HG03196 (cell line): ENCODE measurements at regions not wholly inside any gene's neighbourhood (a gene's known extent, or its start where the extent isn't known, plus 50 kb on each side); places are given as distances from the start of the nearest gene placed in this dataset.
"Not testable (repeated sequence)": the region's sequence is repeated elsewhere in the genome, so short reads cannot be mapped to it uniquely, and the experiment has no call there.

ENCODE experiments used
- ATAC-seq: cut with Tn5 transposase; IDR thresholded peaks from one replicate; pipeline ENCODE4 v1.9.1; 2021; ENCODE audit not compliant: unreplicated experiment

DNA sequence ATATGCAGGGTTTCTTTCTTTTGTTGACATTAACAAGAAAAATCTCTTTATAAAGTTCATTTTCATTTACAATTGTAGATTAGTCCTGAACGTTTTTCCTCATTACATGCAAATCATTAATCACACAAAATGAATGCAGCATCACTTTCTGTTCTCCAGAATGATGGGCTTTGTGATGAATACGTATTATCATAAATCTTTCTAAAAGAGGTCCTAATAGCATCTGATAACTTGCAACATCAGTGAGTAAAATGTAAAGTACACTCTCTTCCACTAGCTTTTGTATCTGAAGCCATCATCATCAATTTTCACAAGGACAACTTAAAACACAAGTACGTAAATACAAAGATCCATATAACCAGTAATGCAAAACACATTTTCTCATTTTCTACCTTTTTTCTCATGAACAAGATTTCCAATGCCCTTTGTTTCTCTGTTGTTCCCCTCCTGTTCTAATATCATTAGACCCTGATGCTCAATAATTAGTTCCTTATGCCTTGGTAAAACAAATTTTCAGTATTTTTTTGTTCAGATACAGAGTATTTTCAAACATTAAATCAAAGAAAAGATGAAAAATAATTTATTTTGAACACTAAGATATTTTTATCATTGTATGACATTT lies 437.4 kb upstream of the MIR17HG start:
- no peak for ATAC-seq

DNA sequence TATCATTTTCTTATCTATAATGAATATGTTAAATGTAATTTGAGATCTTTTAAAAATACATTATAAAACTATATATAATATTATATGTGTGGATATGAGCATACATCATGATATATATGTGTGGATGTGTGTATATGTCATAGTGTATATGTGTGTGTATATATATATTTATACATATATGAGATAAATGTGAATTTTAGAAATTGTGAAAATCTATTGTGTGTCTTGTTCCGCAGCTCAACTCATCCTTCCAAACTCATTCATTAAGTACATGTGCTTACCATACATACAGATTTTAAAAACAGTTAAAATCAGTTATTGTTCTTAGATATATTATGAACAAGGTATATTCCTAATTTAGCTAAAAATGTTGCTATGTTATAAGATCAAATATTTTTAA lies 435.2 kb upstream of the MIR17HG start:
- no peak for ATAC-seq

DNA sequence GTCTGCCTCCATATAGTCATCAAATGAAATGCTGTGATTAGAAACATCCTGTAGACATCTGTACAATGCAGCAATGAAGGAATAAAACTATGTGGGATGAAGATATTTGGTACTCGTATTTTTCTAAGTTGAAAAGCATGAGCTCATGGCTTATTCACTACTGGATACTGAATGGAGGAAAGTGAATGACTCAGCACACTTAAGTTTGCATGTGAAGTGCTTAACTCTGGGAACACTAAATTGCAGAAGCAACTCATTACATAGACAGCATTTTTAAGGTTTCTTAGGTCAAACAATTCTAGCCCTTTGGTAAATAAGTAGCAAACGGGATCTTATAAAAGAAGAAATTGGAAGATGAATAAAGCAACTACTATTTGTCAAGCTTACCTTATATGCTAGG lies 429.0 kb upstream of the MIR17HG start:
- ATAC-seq = no peak

DNA sequence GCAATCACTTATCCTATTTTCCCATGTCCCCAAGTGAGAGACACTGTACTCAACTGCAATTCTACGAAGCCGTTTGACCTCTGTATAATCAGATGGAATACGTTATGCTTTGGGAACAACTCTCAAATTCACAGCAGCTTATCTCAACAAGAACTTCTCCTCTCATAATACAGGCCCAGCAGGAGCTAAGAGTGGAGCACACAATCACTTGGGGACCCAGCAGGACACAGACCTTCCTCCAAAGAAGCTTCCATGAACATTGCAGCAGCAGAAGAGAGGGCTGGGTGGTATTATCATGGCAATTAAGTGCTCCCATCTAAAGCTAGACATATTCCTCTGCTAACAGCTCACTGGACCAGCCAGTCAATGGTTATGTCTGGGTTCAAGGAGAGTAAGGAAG lies 428.3 kb upstream of the MIR17HG start:
- no peak for ATAC-seq

DNA sequence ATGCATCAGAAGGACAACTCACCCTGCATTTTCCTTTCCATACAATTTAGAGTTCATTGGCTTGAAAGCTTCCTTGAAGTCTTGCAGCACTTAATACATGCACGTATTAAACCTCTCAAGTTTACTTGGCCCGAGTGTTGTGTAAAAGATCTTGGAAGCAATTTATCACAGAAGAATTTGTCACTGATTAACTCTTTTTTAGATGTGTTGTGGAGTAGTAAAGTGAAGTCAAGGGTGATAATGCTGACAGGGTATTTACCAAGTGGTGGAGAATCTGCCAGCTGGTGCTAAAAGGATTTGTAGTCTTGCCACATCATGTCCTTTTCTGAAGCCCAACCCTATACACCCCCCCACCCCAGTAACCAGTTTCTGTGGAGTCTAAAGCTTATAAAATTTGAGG lies 421.0 kb upstream of the MIR17HG start:
- no peak for ATAC-seq

DNA sequence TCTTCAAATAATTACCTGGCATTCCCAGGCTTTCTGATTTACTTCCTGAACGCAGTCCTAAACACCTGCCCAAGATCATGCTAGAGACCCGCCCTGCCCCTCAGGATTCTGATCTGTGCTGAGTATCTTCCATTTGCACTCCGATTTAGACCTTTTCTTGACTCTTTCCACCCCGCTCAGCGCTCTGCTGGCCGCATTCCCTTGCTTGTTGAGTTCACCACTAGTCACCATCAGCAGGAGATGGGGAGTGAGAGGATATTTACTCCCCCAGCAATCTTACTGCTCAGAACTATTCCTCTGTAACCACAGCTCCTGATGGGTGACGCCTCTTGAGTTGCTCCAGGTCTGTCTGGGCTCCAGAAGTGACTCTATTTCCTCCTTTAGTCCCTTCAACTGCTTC lies 419.4 kb upstream of the MIR17HG start:
- no peak for ATAC-seq

DNA sequence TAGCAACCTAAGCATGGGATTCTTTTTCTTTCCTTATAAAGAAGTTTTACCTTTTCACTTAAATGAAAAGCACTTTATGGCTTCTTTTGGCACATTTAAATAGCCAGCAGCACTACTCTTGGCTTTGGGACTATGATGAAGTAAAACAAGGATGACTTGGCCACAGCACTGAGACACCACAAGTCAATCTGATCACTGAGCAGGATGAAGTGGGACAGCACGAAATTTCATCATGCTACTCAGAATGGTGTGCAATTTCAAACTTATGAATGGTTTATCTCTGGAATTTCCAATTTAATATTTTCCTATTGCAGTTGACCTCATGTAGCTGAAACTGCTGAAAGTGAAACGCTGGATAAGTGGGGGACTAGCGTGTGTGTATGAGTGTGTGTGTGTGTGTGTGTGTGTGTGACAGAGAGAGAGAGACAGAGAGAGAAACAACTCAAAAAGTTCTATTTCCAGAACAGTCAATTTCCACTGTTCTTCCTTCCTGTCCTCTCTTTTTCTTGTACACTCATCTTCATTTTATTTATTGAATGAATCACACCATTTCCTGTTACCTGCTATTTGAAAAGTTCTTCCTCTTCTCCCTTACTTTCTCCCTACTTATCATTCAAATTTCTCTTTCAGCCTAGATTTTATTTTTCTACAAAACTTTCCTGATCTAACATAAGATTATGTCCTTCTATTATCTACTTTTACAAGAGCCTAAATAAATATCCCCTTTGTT lies 414.2 kb upstream of the MIR17HG start:
- no peak for ATAC-seq

DNA sequence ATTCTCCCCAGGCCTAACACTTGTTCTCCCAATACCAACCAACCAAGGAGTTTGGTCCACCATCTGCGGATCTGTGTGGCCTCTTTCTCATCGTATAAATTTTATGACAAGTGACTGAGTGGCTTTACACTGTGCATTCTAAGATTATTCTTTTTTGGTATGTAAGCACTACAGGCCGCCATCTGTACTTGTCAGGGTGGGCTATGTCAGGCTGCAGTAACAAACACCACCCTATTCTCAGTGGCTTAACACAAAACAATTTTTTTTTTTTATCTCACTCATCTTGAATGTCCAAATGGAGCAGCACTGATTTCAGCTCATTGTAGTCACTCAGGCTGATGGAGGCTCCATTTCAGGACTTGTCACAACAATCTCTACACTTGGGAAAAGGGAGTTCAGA lies 412.7 kb upstream of the MIR17HG start:
- no peak for ATAC-seq

DNA sequence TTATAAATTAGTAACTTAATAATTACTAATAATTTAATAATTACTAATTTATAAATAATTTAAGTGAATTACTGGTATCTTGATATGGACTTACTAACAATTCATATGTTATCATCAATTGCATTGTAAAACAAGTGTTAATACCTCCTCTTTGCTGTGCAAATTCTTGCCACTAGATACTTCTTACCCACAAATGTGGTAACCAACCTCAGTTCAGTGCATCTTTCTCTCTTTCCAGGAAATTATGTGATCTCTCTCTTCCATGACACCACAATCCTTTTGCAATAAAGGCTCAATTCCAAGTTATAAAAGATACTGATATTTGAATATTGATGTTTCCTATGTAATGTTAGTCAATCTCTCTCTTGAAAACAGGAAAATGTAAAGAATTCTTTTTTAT lies 408.6 kb upstream of the MIR17HG start:
- no peak for ATAC-seq

DNA sequence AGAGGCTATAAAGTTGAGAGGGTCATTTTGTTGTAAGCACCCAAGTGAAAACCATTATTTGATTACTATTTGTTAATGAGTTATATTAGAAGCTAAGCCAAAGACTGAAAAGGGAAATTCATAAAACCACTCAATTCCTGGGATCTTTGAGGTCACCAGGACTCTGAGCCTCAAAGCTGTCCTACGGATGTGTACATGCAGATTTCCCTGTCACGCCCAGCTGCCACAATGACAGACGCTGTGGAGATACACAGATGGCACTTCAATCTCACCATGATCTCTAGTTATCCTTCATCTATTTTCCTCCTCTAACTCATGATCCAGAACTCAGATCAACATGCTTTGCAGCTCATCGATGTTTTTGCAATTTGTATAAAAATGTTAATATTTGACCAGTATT lies 403.5 kb upstream of the MIR17HG start:
- ATAC-seq = no peak

DNA sequence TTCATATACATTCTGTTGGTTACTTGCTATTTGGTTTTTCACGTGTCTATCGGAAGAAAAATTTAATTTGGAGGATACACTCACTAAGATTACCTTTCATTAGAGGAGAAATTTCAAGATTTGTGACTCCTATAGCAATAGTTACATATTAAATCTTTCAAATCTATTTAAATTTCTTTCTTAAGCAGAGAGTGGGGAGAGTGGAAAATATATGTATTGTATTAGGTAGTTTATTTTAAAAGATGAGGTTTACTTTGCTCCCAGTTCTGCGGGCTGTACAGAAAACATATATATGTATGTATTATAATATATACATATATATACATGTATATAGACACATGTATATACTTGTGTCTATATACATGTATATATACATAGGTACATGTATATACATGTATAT lies 402.3 kb upstream of the MIR17HG start:
- not testable (repeated sequence) for ATAC-seq

DNA sequence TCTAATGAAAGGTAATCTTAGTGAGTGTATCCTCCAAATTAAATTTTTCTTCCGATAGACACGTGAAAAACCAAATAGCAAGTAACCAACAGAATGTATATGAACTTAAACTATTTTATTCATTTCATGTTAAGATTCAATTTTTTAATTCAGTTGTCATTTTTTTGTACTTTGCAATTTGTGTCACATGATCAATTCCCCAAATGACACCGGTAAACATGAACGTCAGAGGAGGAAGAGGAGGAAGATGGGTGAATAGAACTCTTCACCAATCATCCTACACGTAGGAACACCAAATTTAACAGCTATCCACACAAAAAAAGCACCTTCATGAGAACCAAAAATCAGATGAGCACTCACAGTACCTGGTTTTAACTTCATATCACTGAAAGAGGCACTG lies 401.4 kb upstream of the MIR17HG start:
- ATAC-seq = not testable (repeated sequence)

DNA sequence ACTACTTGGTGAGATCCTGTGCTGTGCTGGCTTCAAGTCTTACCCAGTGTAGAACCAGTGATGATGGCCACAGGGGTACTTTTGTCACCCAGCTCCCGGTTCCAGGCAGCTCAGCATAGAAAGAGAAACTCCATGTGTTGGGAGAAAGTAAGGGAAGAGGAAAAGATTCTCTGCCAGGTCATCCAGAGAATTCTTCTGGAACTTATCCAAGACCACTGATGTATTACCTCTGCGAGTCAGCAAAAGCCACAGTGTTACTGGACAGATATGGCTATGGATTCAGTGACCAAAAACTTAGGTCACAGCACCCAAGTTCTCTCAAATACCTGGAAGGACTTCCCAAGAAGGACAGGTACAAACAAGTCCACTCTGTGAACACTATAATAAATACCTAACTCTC lies 399.5 kb upstream of the MIR17HG start:
- no peak for ATAC-seq

DNA sequence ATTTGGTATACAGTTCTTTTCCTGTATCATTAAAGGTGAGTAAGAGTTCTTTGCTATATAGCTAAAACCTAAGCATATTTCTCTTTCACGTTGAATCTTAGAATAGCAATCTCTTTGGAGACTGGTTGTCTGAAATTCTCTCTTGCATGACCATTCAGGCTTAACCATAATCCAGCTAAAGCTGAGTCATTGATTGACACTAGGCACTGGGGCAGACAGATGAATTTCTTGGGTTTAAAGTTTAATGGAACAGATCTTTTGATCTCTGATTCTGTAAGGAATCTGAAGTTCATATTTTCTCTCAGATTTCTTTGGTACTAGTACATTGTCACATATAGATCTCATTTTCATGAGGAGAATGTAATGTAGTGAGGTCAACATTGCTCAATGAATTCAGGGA lies 397.3 kb upstream of the MIR17HG start:
- ATAC-seq = no peak

DNA sequence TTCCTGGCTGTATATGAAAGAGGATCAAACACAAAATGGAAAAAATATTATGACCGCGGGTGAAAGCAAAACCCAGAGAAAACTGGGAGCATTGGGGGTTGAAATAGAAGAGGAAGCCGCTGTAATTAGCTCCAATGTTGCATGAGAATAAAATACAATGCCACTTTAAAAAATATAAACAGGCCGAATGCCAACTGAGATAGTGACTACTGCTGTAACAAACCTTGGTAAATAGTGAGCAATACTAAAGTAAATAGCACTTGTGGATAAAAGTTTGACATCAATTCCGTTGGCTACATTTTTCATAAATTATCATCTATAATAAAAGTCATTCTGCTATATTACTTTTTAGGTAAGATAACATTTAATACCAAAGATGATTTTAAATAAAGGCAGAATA lies 395.8 kb upstream of the MIR17HG start:
- ATAC-seq = no peak

DNA sequence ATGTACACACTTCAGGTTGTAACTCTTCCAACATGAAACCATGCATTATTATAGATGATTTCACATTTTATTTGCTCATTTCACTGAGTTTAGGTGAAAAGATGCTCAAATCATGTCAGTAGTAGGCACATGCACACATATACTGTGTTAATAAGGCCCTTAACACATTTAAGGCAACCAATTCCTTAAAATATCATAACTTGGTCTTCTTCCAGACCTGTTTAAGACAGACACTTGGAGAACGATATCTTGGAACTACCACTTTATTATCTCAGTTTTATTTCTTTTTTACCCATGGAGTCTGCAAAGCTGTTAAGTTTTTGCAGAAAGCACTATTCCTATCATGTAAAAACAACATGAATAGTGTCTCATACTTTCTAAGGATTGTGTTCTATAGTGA lies 395.2 kb upstream of the MIR17HG start:
- no peak for ATAC-seq

DNA sequence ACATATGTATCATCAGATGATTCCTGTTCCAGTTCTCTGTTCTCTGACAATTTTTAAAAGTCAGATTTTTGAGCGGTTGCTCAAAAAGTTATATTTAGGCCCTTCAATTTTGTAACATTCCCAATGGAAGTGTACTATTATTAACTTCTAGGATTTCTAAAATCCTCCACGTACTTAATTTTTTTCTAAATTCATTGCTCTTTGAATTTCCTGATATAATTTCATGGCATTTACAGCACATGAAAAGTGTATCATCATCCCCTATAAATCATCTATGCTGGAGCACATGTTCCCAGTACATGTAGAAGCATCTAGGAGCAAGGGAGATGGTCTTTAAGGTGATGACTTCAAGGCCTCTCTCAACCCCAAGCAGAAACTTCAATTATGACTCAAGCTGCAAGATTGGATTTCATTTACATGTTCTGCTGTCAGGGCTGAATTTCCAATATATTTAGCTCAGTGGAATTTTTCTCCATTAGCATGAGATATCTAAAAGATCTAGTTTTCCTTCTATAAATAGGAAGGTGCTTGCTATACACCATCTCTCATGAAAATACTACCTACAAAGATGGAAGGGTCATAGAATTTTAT lies 392.8 kb upstream of the MIR17HG start:
- ATAC-seq = no peak

DNA sequence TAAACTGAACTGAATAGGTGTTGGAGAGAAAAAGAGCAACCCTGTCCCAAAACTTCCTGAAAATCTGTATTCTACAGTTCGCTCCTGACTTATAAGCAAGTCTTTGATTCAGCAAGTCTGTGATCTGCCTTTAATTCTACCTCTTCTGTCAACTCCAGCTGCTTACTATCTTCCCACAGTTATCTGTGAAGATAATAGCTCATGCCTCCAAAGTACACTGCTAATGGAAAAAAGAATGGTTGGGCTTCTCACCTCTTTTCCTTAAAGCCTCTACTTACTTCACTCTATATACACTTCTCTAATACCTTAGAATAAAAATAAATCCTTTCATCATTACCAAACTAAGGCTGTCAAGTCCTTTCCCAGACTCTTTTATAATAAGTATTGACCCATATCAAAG lies 391.5 kb upstream of the MIR17HG start:
- ATAC-seq = no peak

DNA sequence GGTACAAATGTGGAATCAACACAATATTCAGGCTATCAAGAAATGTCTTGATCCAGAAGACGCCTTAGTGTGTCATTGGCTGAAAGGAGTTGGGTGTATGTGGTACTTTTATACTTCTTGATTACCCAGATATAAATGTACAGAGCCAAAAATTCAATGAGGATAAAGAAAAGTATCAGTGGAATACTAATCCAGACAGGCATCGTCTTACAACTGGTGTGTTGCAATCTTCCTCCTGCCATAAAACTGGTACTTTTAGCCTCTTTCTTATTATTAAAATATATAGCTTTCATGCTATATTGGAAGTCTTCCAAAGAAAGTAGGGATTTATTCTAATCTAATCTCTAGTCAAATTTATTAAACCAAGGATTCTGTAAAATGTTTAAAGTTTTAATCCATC lies 388.6 kb upstream of the MIR17HG start:
- no peak for ATAC-seq

DNA sequence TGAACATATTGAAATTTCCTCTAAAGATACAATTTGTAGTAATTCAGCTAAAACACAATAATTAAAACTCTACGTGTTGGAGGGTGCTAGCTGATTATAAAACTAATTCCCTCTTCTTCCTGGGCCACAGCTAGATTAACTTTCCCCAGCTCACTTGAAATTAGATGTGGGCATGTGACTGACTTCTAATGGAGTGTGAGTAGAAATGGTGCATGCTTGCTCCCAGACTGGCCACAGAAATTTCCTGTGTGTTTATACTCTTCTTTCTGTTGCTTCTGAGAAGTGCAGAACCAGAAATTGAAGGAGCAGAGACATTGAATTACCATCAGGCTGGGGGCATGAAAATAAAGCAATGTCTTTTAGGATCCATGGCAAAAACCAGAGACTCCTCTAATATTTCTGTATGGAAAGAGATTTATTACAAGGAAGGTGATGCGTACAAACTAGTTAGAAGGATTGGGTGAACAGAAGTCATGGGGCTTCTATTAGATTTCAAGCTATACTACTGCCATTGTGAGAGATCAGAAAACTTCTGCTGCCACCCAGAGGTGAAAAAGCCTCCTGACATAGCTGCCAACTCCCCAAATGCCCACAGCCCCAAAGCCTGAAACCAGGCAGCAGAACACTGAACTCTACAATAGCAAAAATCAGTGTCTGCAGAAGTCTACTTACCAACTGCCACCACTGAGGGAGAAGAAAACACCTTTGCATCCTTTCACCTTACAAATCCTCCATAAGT lies 379.2 kb upstream of the MIR17HG start:
- ATAC-seq = no peak

DNA sequence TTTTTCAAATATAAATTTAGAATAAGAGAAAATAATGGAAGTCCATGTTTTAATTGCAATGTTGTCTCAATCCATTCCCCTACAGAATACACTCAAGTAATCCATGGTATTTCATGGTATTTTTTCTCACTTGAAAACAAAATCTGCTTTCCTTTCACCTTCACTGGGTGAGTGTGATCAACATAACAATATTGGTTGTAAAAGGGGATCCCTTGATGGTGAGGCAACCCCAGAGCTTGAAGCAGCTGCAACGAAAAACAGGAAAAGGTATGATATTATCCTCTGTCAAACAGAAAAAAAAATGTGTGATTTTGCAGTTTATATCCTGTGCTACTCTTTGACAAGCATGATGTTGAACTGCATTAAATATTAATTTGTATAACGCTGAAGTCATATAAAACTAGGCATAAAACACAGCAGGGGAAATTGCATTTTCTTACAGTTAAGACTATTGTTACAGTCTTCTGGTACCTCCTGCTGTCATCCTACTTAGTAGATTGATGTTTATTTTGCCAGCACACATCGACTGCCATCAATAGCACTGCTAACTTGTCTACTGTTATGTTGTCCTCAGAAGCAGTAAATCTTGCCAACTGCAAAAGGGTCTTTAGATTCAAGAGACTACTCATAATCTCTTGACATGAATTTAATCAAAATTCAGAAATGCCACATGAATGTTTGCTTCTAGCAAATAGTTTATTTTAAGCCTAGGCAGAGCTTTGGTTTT lies 373.1 kb upstream of the MIR17HG start:
- ATAC-seq = no peak
